PC-3 (cell line): ENCODE measurements at regions not wholly inside any gene's neighbourhood (a gene's known extent, or its start where the extent isn't known, plus 50 kb on each side); places are given as distances from the start of the nearest gene placed in this dataset.

Experiments used
- ATAC-seq: fragments of 200-7000 bp; cut with Tn5 transposase; 2 replicates; pipeline ENCODE4 v1.9.1; 2020; ENCODE audit warnings: mild to moderate bottlenecking, moderate library complexity
- BruUV-seq: library from RNA; stranded (reverse); fragments of 400-500 nt; replicated peaks from 2 replicates; lab custom pipeline; 2021; lab: Mats Ljungman, UMichigan
- CTCF ChIA-PET: fragments of 300-600 bp; sonication (Branson Sonifier 250); formaldehyde crosslinking; loops from one replicate; lab custom pipeline; 2022; ENCODE audit warnings: antibody characterized with exemption; lab: Charles Lee
- POLR2A ChIA-PET: fragments of 300-600 bp; sonication (Branson Sonifier 250); formaldehyde crosslinking; loops from one replicate; lab custom pipeline; 2022; ENCODE audit warnings: antibody characterized with exemption; ENCODE audit not compliant: unreplicated experiment; lab: Charles Lee
- DNase-seq: peaks from one replicate; pipeline ENCODE4 v3.0.0-alpha.2; 2015
- H2AFZ ChIP-seq: fragments of 300-600 bp; sonication (generic); 2 replicates; pipeline ENCODE4 v1.6.0; 2016; ENCODE audit warnings: antibody characterized with exemption, low read length
- H3F3A ChIP-seq: fragments of 300-600 bp; sonication (generic); one replicate; pipeline ENCODE4 v1.6.0; 2017; ENCODE audit warnings: antibody characterized with exemption, low read length, control low read depth, mild to moderate bottlenecking; ENCODE audit not compliant: unreplicated experiment
- H3K27ac ChIP-seq: fragments of 300-600 bp; sonication (generic); 2 replicates; pipeline ENCODE4 v1.5.1; 2016; ENCODE audit warnings: mild to moderate bottlenecking, low read length
- H3K27me3 ChIP-seq: fragments of 300-600 bp; sonication (generic); 2 replicates; pipeline ENCODE4 v1.6.1; 2016; ENCODE audit warnings: low read length, mixed read lengths
- H3K36me3 ChIP-seq: fragments of 300-600 bp; sonication (generic); 2 replicates; pipeline ENCODE4 v1.6.1; 2016; ENCODE audit warnings: low read depth, mixed run types, low read length, mixed read lengths
- H3K4me1 ChIP-seq: fragments of 300-600 bp; sonication (generic); 2 replicates; pipeline ENCODE4 v1.5.1; 2016; ENCODE audit warnings: low read length; ENCODE audit not compliant: insufficient read depth
- H3K4me2 ChIP-seq: fragments of 300-600 bp; sonication (generic); 2 replicates; pipeline ENCODE4 v1.6.0; 2016; ENCODE audit warnings: low read length
- H3K4me3 ChIP-seq: fragments of 300-600 bp; sonication (generic); 2 replicates; pipeline ENCODE4 v1.5.1; 2016; ENCODE audit warnings: mild to moderate bottlenecking, low read length, mixed read lengths
- H3K79me2 ChIP-seq: fragments of 300-600 bp; sonication (generic); 2 replicates; pipeline ENCODE4 v1.6.1; 2017; ENCODE audit warnings: low read length, mixed read lengths
- H3K9ac ChIP-seq: fragments of 300-600 bp; sonication (generic); 2 replicates; pipeline ENCODE4 v1.6.0; 2016; ENCODE audit warnings: mild to moderate bottlenecking, low read length
- H3K9me2 ChIP-seq: fragments of 300-600 bp; sonication (generic); replicated peaks from 2 replicates; pipeline ENCODE4 v1.6.1; 2016; ENCODE audit warnings: mixed run types, low read length, mixed read lengths
- H3K9me3 ChIP-seq: fragments of 300-600 bp; sonication (generic); 2 replicates; pipeline ENCODE4 v1.6.1; 2016; ENCODE audit warnings: low read length, mixed read lengths
- H4K20me1 ChIP-seq: fragments of 300-600 bp; sonication (generic); 2 replicates; pipeline ENCODE4 v1.6.1; 2016; ENCODE audit warnings: low read length, mixed read lengths
- CTCF ChIP-seq: fragments of 300-600 bp; sonication (generic); conservative IDR thresholded peaks from 2 replicates; pipeline ENCODE4 v1.5.1; 2017; ENCODE audit warnings: antibody characterized with exemption, low read depth, mild to moderate bottlenecking, low read length
- EZH2 ChIP-seq: fragments of 300-600 bp; sonication (generic); IDR thresholded peaks from one replicate; pipeline ENCODE4 v1.6.1; 2017; ENCODE audit warnings: antibody characterized with exemption, mild to moderate bottlenecking, low read length; ENCODE audit not compliant: unreplicated experiment
- EZH2phosphoT487 ChIP-seq: fragments of 300-600 bp; sonication (generic); IDR thresholded peaks from 2 replicates; pipeline ENCODE4 v1.6.1; 2018; ENCODE audit warnings: mild to moderate bottlenecking, antibody characterized with exemption, low read length, borderline replicate concordance
- intact Hi-C: fragments of 100-400 bp; cut with micrococcal nuclease; formaldehyde crosslinking; loops from 2 replicates; pipeline ENCODE4 v1.9.0; 2023

- no TSS peak for BruUV-seq
- CTCF ChIA-PET, result no interaction called here
- POLR2A ChIA-PET, result no interaction called here
- H3K4me3 ChIP-seq, result no peak overlapping the region
- H3K27ac ChIP-seq, result no peak overlapping the region
- TF ChIP-seq EZH2 (no peak), EZH2phosphoT487 (no peak), CTCF (no peak)
- no peak overlapping the region for H3K9ac ChIP-seq
- no peaks in the 10 kb centered on the region for H3K79me2 ChIP-seq
- ATAC-seq (no peak), DNase-seq (no peak)
- H3K36me3 ChIP-seq, result no peaks in the 10 kb centered on the region
- H3K4me2 ChIP-seq, result no peak overlapping the region
- H3K4me1 ChIP-seq, result no peaks in the 10 kb centered on the region
- no peaks in the 10 kb centered on the region for H4K20me1 ChIP-seq
- H3K9me2 ChIP-seq, result no peaks in the 10 kb centered on the region
- intact Hi-C loops, result no loop called here
- no peaks in the 10 kb centered on the region for H3K9me3 ChIP-seq
- no peaks in the 10 kb centered on the region for H3K27me3 ChIP-seq
- no peaks in the 10 kb centered on the region for H3F3A ChIP-seq
- no peak overlapping the region for H2AFZ ChIP-seq
These were observed 240.9 kb upstream of the ADAMTS9 start for GRCh38 chr3:64928683-64929082.

- H3K4me2 ChIP-seq, result no peak overlapping the region
- no peak for DNase-seq
- BruUV-seq, result no TSS peak
- H3K27me3 ChIP-seq, result no peaks in the 10 kb centered on the region
- no peak overlapping the region for H2AFZ ChIP-seq
- H3K9ac ChIP-seq, result no peak overlapping the region
- intact Hi-C loops, result no loop called here
- TF ChIP-seq EZH2phosphoT487, result no peak
- no peak for TF ChIP-seq CTCF
- TF ChIP-seq EZH2, result no peak
- no peaks in the 10 kb centered on the region for H3K9me2 ChIP-seq
- H3K27ac ChIP-seq, result no peak overlapping the region
- no peaks in the 10 kb centered on the region for H3K4me1 ChIP-seq
- no peak overlapping the region for H3K4me3 ChIP-seq
- ChIA-PET CTCF (no interaction called here), POLR2A (no interaction called here)
- H3K36me3 ChIP-seq, result no peaks in the 10 kb centered on the region
- H3K9me3 ChIP-seq, result no peaks in the 10 kb centered on the region
- H3K79me2 ChIP-seq, result no peaks in the 10 kb centered on the region
- no peaks in the 10 kb centered on the region for H4K20me1 ChIP-seq
- ATAC-seq, result no peak
- H3F3A ChIP-seq, result no peaks in the 10 kb centered on the region
These were observed 239.9 kb upstream of the ADAMTS9 start for GRCh38 chr3:64927689-64928088.

- no peaks in the 10 kb centered on the region for H3F3A ChIP-seq
- no peaks in the 10 kb centered on the region for H3K9me3 ChIP-seq
- H3K9ac ChIP-seq, result no peak overlapping the region
- BruUV-seq, result no TSS peak
- no peaks in the 10 kb centered on the region for H3K79me2 ChIP-seq
- H3K36me3 ChIP-seq, result no peaks in the 10 kb centered on the region
- H3K9me2 ChIP-seq, result no peaks in the 10 kb centered on the region
- CTCF ChIA-PET, result no interaction called here
- H3K4me3 ChIP-seq, result no peak overlapping the region
- H3K27me3 ChIP-seq, result no peaks in the 10 kb centered on the region
- POLR2A ChIA-PET, result no interaction called here
- no peak overlapping the region for H3K27ac ChIP-seq
- TF ChIP-seq EZH2phosphoT487 (no peak), CTCF (no peak), EZH2 (no peak)
- H2AFZ ChIP-seq, result no peak overlapping the region
- H3K4me1 ChIP-seq, result no peaks in the 10 kb centered on the region
- DNase-seq, result no peak
- H4K20me1 ChIP-seq, result no peaks in the 10 kb centered on the region
- intact Hi-C loops, result no loop called here
- no peak overlapping the region for H3K4me2 ChIP-seq
- no peak for ATAC-seq
These were observed 237.8 kb upstream of the ADAMTS9 start for GRCh38 chr3:64925575-64925974.
